ENCODE measurements at regions not wholly inside any gene's neighbourhood (a gene's known extent, or its start where the extent isn't known, plus 50 kb on each side); places are given as distances from the start of the nearest gene placed in this dataset.

- no peak for DNase-seq
Measured at GRCh38 chrX:113726009-113726408, 857.9 kb upstream of the HTR2C start.

GRCh38 chrX:113699939-113700338 lies 859.3 kb upstream of the AMOT start:
- DNase-seq: no peak

- no peak for DNase-seq
Measured at GRCh38 chrX:113675278-113675677, 834.6 kb upstream of the AMOT start.

- no peak for DNase-seq
Measured at GRCh38 chrX:113651306-113651705, 810.7 kb upstream of the AMOT start.

- no peak for DNase-seq
Measured at GRCh38 chrX:113644426-113644825, 803.8 kb upstream of the AMOT start.

GRCh38 chrX:113634565-113634964 lies 793.9 kb upstream of the AMOT start:
- no peak for DNase-seq

- peak; percentile 1 for DNase-seq
Measured at GRCh38 chrX:113629326-113629725, 788.7 kb upstream of the AMOT start.

GRCh38 chrX:113594123-113594841 lies 753.7 kb upstream of the AMOT start:
- DNase-seq: no peak

- no peak for DNase-seq
Measured at GRCh38 chrX:113586281-113586898, 745.8 kb upstream of the AMOT start.

- DNase-seq: no peak
Measured at GRCh38 chrX:113580486-113580885, 739.9 kb upstream of the AMOT start.

- DNase-seq: no peak
Measured at GRCh38 chrX:113558576-113558975, 717.9 kb upstream of the AMOT start.

GRCh38 chrX:113551919-113552318 lies 711.3 kb upstream of the AMOT start:
- DNase-seq: peak; percentile 18

- DNase-seq: no peak
Measured at GRCh38 chrX:113548308-113549015, 707.8 kb upstream of the AMOT start.

- no peak for DNase-seq
Measured at GRCh38 chrX:113545040-113545439, 704.4 kb upstream of the AMOT start.

GRCh38 chrX:113539599-113540356 lies 699.1 kb upstream of the AMOT start:
- no peak for DNase-seq

- no peak for DNase-seq
Measured at GRCh38 chrX:113529426-113530013, 688.9 kb upstream of the AMOT start.

GRCh38 chrX:113522814-113523213 lies 682.2 kb upstream of the AMOT start:
- DNase-seq: no peak

GRCh38 chrX:113514906-113515305 lies 674.3 kb upstream of the AMOT start:
- no peak for DNase-seq

GRCh38 chrX:113512700-113513395 lies 672.2 kb upstream of the AMOT start:
- DNase-seq: no peak

- DNase-seq: peak; percentile 5
Measured at GRCh38 chrX:113510586-113510985, 670.0 kb upstream of the AMOT start.

- no peak for DNase-seq
Measured at GRCh38 chrX:113492895-113493294, 652.3 kb upstream of the AMOT start.

- no peak for DNase-seq
Measured at GRCh38 chrX:113473418-113473817, 632.8 kb upstream of the AMOT start.

Data from eye (tissue), 1 donor.